Stimulated activated CD4-positive, alpha-beta T cell treated with anti-CD3 and anti-CD28 coated beads, TNF-alpha, amount 100 ng/mL, for 24 hours (primary cell): ENCODE measurements at regions not wholly inside any gene's neighbourhood (a gene's known extent, or its start where the extent isn't known, plus 50 kb on each side); places are given as distances from the start of the nearest gene placed in this dataset.
"Not testable (repeated sequence)": the region's sequence is repeated elsewhere in the genome, so short reads cannot be mapped to it uniquely, and the experiment has no call there.

Experiments
- DNase-seq, 3 experiments: peaks; one replicate each; pipeline ENCODE4 v3.0.0-alpha.2; 2020; ENCODE audit warnings: low read depth in 3 of 3

- no peak for DNase-seq
Measured at GRCh38 chr21:23986987-23987386, 1620.3 kb downstream of the MRPL39 start.

GRCh38 chr21:23986214-23986613 lies 1621.1 kb downstream of the MRPL39 start:
- no peak for DNase-seq

GRCh38 chr21:23982546-23982945 lies 1624.7 kb downstream of the MRPL39 start:
- DNase-seq, result no peak

GRCh38 chr21:23977971-23978370 lies 1629.3 kb downstream of the MRPL39 start:
- no peak for DNase-seq

- peak; percentile 53 to 61 (median 57) for DNase-seq
Measured at GRCh38 chr21:23968722-23969647, 1638.3 kb downstream of the MRPL39 start.

GRCh38 chr21:23968008-23968407 lies 1639.3 kb downstream of the MRPL39 start:
- no peak for DNase-seq

- DNase-seq, result no peak
Measured at GRCh38 chr21:23963454-23963853, 1643.8 kb downstream of the MRPL39 start.

GRCh38 chr21:23960769-23961168 lies 1646.5 kb downstream of the MRPL39 start:
- no peak for DNase-seq

GRCh38 chr21:23955135-23955843 lies 1652.0 kb downstream of the MRPL39 start:
- DNase-seq, result no peak

GRCh38 chr21:23952269-23952668 lies 1655.0 kb downstream of the MRPL39 start:
- no peak for DNase-seq

- no peak for DNase-seq
Measured at GRCh38 chr21:23951251-23951650, 1656.0 kb downstream of the MRPL39 start.

GRCh38 chr21:23950344-23950743 lies 1656.9 kb downstream of the MRPL39 start:
- no peak for DNase-seq

GRCh38 chr21:23949493-23949892 lies 1657.8 kb downstream of the MRPL39 start:
- DNase-seq, result no peak

GRCh38 chr21:23939369-23940065 lies 1667.8 kb downstream of the MRPL39 start:
- DNase-seq, result no peak

- DNase-seq, result no peak
Measured at GRCh38 chr21:23936991-23937390, 1670.3 kb downstream of the MRPL39 start.

GRCh38 chr21:23936224-23936623 lies 1671.1 kb downstream of the MRPL39 start:
- DNase-seq, result no peak

- no peak for DNase-seq
Measured at GRCh38 chr21:23930565-23930964, 1676.7 kb downstream of the MRPL39 start.

- not testable (repeated sequence) for DNase-seq
Measured at GRCh38 chr21:23926430-23926829, 1680.9 kb downstream of the MRPL39 start.

- DNase-seq, result no peak
Measured at GRCh38 chr21:23921670-23922418, 1685.4 kb downstream of the MRPL39 start.

GRCh38 chr21:23900727-23901126 lies 1706.6 kb downstream of the MRPL39 start:
- DNase-seq, result no peak

GRCh38 chr21:23899561-23899960 lies 1707.7 kb downstream of the MRPL39 start:
- no peak for DNase-seq

- DNase-seq, result no peak
Measured at GRCh38 chr21:23890652-23891051, 1716.6 kb downstream of the MRPL39 start.
